HFF-Myc (cell line): ENCODE measurements at regions not wholly inside any gene's neighbourhood (a gene's known extent, or its start where the extent isn't known, plus 50 kb on each side); places are given as distances from the start of the nearest gene placed in this dataset.

Source experiments
- DNase-seq: peaks from one replicate; pipeline ENCODE4 v3.0.0-alpha.2; 2011; ENCODE audit warnings: low read depth; ENCODE audit errors: extremely low read depth
- H3K4me3 ChIP-seq: replicated peaks from 2 replicates; pipeline ENCODE4 v1.5.1; 2011; ENCODE audit warnings: low read depth, mild to moderate bottlenecking, control low read depth, low read length
- CTCF ChIP-seq: IDR thresholded peaks from 2 replicates; pipeline ENCODE4 v1.5.1; 2012; ENCODE audit warnings: mild to moderate bottlenecking, low read depth, low read length, control low read depth; ENCODE audit errors: missing control alignments

DNA sequence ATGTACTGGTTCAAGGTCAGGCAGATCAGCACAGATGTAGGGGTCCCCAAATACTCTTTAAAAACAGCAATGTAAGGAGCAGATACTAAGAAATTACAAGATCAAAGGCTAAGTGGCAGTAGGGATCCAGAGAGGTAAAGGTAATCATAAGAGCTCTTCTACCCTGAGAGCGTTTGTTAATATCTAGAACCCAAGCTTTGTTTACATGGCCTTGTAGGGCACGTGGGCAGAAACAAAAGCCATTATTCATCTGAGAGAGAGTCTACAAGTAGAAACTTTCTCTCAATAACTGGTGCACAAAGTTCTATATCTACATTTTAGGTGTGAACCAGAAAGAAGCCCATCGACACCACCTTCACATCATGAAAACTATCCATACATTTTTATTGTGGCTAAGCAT lies 225.6 kb upstream of the PCDH10 start:
- no peak for DNase-seq
- no peak for TF ChIP-seq CTCF
- H3K4me3 ChIP-seq, result no peak overlapping the region

GRCh38 chr4:132934911-132935310 lies 214.2 kb upstream of the PCDH10 start:
- no peak for TF ChIP-seq CTCF
- H3K4me3 ChIP-seq, result no peak overlapping the region
- DNase-seq, result no peak

DNA sequence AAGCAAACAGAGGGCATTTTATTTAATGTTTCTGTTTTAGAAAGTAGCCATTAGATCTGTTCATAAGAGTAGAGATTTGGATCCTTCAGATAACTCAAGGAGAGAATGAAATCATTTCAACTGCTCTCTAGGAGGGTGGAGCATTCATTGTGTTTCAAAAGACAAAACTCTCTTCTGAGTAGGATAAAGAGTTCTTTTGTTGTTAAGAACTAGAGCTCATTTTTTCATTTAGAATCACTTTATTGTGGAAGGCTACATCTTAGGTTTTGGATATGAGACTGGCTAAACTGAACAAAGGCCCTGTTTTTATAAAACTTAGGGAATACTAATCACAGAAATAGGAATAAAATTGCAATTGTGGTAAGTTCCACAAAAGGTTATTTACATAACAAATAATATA lies 193.9 kb upstream of the PCDH10 start:
- H3K4me3 ChIP-seq, result no peak overlapping the region
- no peak for DNase-seq
- TF ChIP-seq CTCF, result no peak

GRCh38 chr4:132956962-132957361 lies 192.1 kb upstream of the PCDH10 start:
- TF ChIP-seq CTCF, result no peak
- DNase-seq, result no peak
- no peak overlapping the region for H3K4me3 ChIP-seq

DNA sequence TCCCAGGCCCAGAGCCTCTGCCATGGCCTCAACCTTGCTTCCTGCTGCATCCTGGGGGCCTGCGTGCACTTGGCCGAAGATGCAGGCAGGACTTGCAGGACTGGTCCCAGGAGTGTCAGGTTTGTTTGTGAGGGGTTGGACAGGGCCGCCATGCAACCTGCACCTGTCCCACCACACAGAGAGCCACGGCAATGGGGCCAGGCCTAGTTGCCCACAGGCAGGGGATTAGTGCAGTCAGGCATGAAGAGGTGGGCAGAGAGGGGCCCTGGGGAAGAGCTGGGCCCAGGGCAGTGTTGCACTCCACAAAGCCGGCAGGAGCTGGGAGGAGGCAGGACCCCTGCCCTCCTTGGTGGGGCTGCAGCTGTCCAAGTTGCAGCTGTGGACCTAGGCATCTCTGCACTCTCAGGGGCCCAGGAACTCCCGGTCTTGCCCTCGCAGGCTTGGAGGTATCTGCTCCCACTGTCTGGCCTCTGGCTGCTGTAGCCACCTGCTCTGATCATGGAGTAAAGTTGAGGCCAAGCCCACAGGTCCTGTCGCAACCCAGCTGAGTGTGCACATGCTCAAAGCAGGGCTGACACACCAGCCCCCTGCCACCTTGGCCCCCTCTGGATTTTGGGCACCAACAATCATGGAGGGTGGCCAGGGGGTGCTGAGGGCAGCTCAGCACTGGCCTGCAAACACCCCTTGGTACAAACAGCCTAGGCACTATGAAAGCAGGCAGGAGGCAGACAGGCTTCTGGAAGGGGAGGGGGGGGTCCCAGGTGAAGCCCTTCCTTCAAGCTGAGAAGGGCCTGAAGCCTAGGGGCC lies 190.4 kb upstream of the PCDH10 start:
- no peak for TF ChIP-seq CTCF
- no peak for DNase-seq
- H3K4me3 ChIP-seq, result no peak overlapping the region

DNA sequence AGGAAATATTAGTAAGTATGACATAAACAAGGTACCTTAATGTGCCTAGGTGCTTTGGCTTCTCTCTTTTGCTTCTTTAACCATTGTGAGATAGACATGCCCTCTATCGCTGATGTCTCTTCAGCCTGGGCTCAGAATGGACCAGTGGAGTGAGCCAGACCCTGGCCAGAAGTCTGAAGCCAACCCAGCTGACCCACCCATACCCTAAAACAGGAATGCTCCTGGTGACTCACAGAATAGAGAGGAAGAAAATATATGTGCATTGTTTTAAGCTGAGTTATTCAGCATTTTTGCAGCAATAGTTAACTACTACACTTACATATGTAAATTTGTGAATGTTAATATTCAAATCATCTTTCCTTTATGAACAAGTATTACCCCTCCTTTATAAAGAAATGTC lies 167.5 kb upstream of the PCDH10 start:
- no peak for TF ChIP-seq CTCF
- H3K4me3 ChIP-seq, result no peak overlapping the region
- DNase-seq, result no peak

DNA sequence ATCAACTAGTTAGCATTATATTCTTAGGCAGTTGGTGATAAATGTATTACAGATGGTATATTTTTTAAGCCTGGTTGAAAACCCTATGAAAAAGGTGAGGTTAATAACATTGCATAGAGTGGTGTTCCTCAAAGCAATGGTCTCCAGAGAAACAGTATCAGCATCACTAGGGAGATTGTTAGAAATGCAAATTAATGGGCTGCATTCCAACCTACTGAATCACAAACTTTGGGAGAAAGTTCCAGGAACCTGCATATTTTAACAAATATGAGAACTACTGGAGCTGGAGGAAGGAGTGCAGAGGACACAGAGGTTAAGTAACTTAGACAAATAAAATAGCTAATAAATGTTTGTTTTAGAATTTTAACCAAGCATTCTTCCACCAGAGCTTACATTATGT lies 166.9 kb upstream of the PCDH10 start:
- no peak for DNase-seq
- TF ChIP-seq CTCF, result no peak
- no peak overlapping the region for H3K4me3 ChIP-seq
